Caco-2 (cell line): ENCODE measurements at regions not wholly inside any gene's neighbourhood (a gene's known extent, or its start where the extent isn't known, plus 50 kb on each side); places are given as distances from the start of the nearest gene placed in this dataset.
"Not testable (repeated sequence)": the region's sequence is repeated elsewhere in the genome, so short reads cannot be mapped to it uniquely, and the experiment has no call there.

Source experiments
- BruUV-seq: library from RNA; stranded (reverse); fragments of 400-500 nt; replicated peaks from 2 replicates; lab custom pipeline; 2021; lab: Mats Ljungman, UMichigan
- CTCF ChIA-PET: fragments of 300-600 bp; sonication (Branson Sonifier 250); formaldehyde crosslinking; loops from one replicate; lab custom pipeline; 2022; ENCODE audit warnings: antibody characterized with exemption; lab: Charles Lee
- POLR2A ChIA-PET: fragments of 300-600 bp; sonication (Branson Sonifier 250); formaldehyde crosslinking; loops from one replicate; lab custom pipeline; 2022; ENCODE audit warnings: antibody characterized with exemption; lab: Charles Lee
- DNase-seq, 2 experiments: peaks; one replicate each; pipeline versions ENCODE4 v3.0.0 to v3.0.0-alpha.2; 2020 to 2022
- H3K27me3 ChIP-seq: replicated peaks from 2 replicates; pipeline ENCODE4 v1.6.0; 2011; ENCODE audit warnings: low read length; ENCODE audit not compliant: control insufficient read depth, insufficient read depth
- H3K36me3 ChIP-seq: 2 replicates; pipeline ENCODE4 v1.5.1; 2011; ENCODE audit warnings: low read length; ENCODE audit not compliant: control insufficient read depth, insufficient read depth
- H3K4me1 ChIP-seq: fragments of 250-450 bp; sonication (Bioruptor Pico); 2 replicates; pipeline ENCODE4 v1.5.1; 2020; ENCODE audit warnings: mild to moderate bottlenecking
- H3K4me3 ChIP-seq: 2 replicates; pipeline ENCODE4 v1.5.1; 2011; ENCODE audit warnings: low read depth, mild to moderate bottlenecking, control low read depth, low read length
- H3K9me3 ChIP-seq: fragments of 250-450 bp; sonication (Bioruptor Pico); 2 replicates; pipeline ENCODE4 v1.5.1; 2020; ENCODE audit warnings: mild to moderate bottlenecking, moderate library complexity
- H3K27ac Mint-ChIP-seq: one replicate; pipeline ENCODE4 v1.8.0; 2022; ENCODE audit warnings: mixed read lengths; ENCODE audit not compliant: unreplicated experiment
- H3K27me3 Mint-ChIP-seq: one replicate; pipeline ENCODE4 v1.8.0; 2022; ENCODE audit warnings: mixed read lengths; ENCODE audit not compliant: insufficient read depth, unreplicated experiment
- H3K36me3 Mint-ChIP-seq: one replicate; pipeline ENCODE4 v1.8.0; 2022; ENCODE audit warnings: mild to moderate bottlenecking, mixed read lengths; ENCODE audit not compliant: insufficient read depth, unreplicated experiment
- H3K4me1 Mint-ChIP-seq: one replicate; pipeline ENCODE4 v1.8.0; 2022; ENCODE audit warnings: low read depth, mixed read lengths; ENCODE audit not compliant: unreplicated experiment
- H3K4me3 Mint-ChIP-seq: one replicate; pipeline ENCODE4 v1.8.0; 2022; ENCODE audit warnings: mild to moderate bottlenecking, moderate library complexity, mixed read lengths; ENCODE audit not compliant: unreplicated experiment
- H3K9me3 Mint-ChIP-seq: one replicate; pipeline ENCODE4 v1.8.0; 2022; ENCODE audit warnings: mixed read lengths; ENCODE audit not compliant: unreplicated experiment
- CTCF ChIP-seq, 2 experiments: fragments of 200-600 bp in 1 of 2; IDR thresholded peaks; 1 replicate in 1 of 2; 2 replicates in 1 of 2; pipeline versions ENCODE4 v1.5.1 to v1.8.0; 2011 to 2022; ENCODE audit warnings: antibody characterized with exemption in 1 of 2, control low read depth in 1 of 2, inconsistent platforms in 1 of 2, low read depth in 1 of 2, low read length in 1 of 2, mild to moderate bottlenecking in 1 of 2, moderate library complexity in 1 of 2; ENCODE audit not compliant: insufficient read depth in 1 of 2, severe bottlenecking in 1 of 2, unreplicated experiment in 1 of 2
- intact Hi-C: fragments of 100-400 bp; cut with micrococcal nuclease; formaldehyde crosslinking; loops from one replicate; pipeline ENCODE4 v1.10.0; 2022; ENCODE audit not compliant: unreplicated experiment

- ChIA-PET CTCF (no interaction called here), POLR2A (no interaction called here)
- no peak overlapping the region for H3K27ac Mint-ChIP-seq
- H3K4me3 Mint-ChIP-seq: no peak overlapping the region
- H3K36me3 Mint-ChIP-seq: no peaks in the 10 kb centered on the region
- H3K27me3 Mint-ChIP-seq: no peaks in the 10 kb centered on the region
- TF ChIP-seq CTCF (IDR thresholded peaks at IDR 0.05; ENCODE audit: insufficient read depth in 1 of 2, low read depth in 1 of 2, low read length in 1 of 2, severe bottlenecking in 1 of 2, unreplicated experiment in 1 of 2): no peak
- H3K9me3 Mint-ChIP-seq: peaks cover 17% of the 10 kb centered on the region
- Histone ChIP-seq H3K9me3 (peaks cover 25% of the 10 kb centered on the region; the same call in 1 of the 2 replicates), H3K4me3 (no peak overlapping the region), H3K4me1 (no peaks in the 10 kb centered on the region), H3K27me3 (no peaks in the 10 kb centered on the region), H3K36me3 (no peaks in the 10 kb centered on the region)
- DNase-seq: no peak
- intact Hi-C loops: no loop called here
- H3K4me1 Mint-ChIP-seq: no peaks in the 10 kb centered on the region
- no TSS peak for BruUV-seq
These were observed 213.1 kb downstream of the UQCRFS1 start for GRCh38 chr19:28999724-29000433.

- peaks cover 25% of the 10 kb centered on the region for H3K9me3 Mint-ChIP-seq
- no peak overlapping the region for H3K27ac Mint-ChIP-seq
- Histone ChIP-seq H3K36me3 (no peaks in the 10 kb centered on the region), H3K4me1 (no peaks in the 10 kb centered on the region), H3K27me3 (no peaks in the 10 kb centered on the region), H3K4me3 (no peak overlapping the region), H3K9me3 (peaks cover 30% of the 10 kb centered on the region)
- POLR2A ChIA-PET: no interaction called here
- CTCF ChIA-PET: no interaction called here
- no peak for TF ChIP-seq CTCF (IDR thresholded peaks at IDR 0.05; ENCODE audit: insufficient read depth in 1 of 2, low read depth in 1 of 2, low read length in 1 of 2, severe bottlenecking in 1 of 2, unreplicated experiment in 1 of 2)
- H3K4me1 Mint-ChIP-seq: no peaks in the 10 kb centered on the region
- DNase-seq: no peak
- BruUV-seq: no TSS peak
- no peak overlapping the region for H3K4me3 Mint-ChIP-seq
- intact Hi-C loops: no loop called here
- no peaks in the 10 kb centered on the region for H3K36me3 Mint-ChIP-seq
- no peaks in the 10 kb centered on the region for H3K27me3 Mint-ChIP-seq
These were observed 214.0 kb downstream of the UQCRFS1 start for GRCh38 chr19:28998974-28999373.

- POLR2A ChIA-PET, H3K36me3 ChIP-seq, H3K27ac Mint-ChIP-seq, H3K27me3 ChIP-seq, H3K4me1 ChIP-seq, H3K36me3 Mint-ChIP-seq, H3K4me1 Mint-ChIP-seq, CTCF ChIA-PET, BruUV-seq, H3K27me3 Mint-ChIP-seq, intact Hi-C loops, H3K4me3 Mint-ChIP-seq, H3K4me3 ChIP-seq: not testable (repeated sequence)
- H3K9me3 Mint-ChIP-seq: peaks cover 35% of the 10 kb centered on the region
- peak; percentile 20 to 43 for DNase-seq
- peaks cover 30% of the 10 kb centered on the region for H3K9me3 ChIP-seq
These were observed 215.1 kb downstream of the UQCRFS1 start for GRCh38 chr19:28997866-28998265.
